ENCODE measurements at regions not wholly inside any gene's neighbourhood (a gene's known extent, or its start where the extent isn't known, plus 50 kb on each side); places are given as distances from the start of the nearest gene placed in this dataset.
"Not testable (repeated sequence)": the region's sequence is repeated elsewhere in the genome, so short reads cannot be mapped to it uniquely, and the experiment has no call there.

- no peak for DNase-seq (ENCODE audit: low read depth in 2 of 3, low spot score in 2 of 3)
These were observed 226.9 kb upstream of the IRF2BP2 start for GRCh38 chr1:234836776-234837357.

GRCh38 chr1:234836045-234836681 lies 226.2 kb upstream of the IRF2BP2 start:
- no peak for DNase-seq (ENCODE audit: low read depth in 2 of 3, low spot score in 2 of 3)

DNA sequence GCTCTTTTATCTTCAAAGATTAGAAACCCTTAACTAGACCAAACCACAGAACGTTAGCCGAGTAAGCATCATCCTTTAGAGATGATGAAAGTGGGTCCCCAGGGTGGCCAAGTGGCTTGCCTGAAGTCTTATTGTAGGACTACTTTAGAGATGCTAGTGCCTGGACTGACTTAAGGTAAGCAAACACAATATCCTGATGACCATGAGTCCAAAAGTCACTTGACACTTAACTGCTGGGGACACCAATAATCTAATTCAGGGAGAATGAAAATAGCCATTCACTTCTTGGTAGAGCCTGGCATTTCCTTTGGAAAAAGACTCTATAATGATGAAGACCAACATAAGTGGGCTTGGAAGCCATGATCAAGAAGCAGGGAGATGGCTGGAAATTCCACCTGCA lies 225.3 kb upstream of the IRF2BP2 start:
- DNase-seq (ENCODE audit: low read depth in 2 of 3, low spot score in 2 of 3), result no peak

DNA sequence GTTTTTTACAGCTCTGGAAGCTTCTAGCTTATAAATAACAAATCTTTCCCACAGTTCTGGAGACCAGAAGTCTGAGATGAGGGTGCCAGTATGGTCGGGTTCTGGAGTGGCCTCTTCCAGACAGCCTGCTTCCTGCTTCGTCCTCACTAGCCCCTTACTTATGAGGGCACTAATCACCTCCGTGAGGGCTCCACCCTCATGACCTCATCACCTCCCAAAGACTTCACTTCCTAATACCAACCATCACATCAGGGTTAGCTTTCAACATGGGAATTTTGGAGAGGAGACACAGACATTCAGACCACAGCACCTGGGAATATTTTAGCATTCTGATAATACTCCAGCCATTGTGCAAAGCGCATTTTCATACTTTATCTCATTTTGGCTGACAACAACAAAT lies 223.7 kb upstream of the IRF2BP2 start:
- DNase-seq (ENCODE audit: low read depth in 2 of 3, low spot score in 2 of 3), result no peak

DNA sequence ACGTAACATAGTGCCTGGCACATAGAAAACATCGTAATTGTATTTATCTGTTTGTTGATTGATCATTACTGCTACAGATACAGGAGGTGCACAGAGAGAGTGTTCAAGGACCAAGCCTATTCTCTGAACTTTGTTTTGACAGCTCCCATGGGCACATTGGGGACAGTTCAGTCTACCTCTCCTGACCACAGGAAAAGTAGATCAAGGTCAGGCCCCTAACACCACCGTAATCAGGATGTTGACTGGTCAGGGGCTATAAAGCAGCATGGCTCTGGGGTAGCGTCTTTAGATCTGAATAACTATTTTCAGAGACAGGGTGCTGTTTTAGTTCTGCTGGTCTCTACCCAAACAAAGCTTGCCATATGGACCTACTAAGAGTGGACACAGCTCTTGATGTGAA lies 223.1 kb upstream of the IRF2BP2 start:
- DNase-seq (ENCODE audit: low read depth in 2 of 3, low spot score in 2 of 3), result no peak

- no peak for DNase-seq (ENCODE audit: low read depth in 2 of 3, low spot score in 2 of 3)
These were observed 217.7 kb upstream of the IRF2BP2 start for GRCh38 chr1:234827656-234828055.

DNA sequence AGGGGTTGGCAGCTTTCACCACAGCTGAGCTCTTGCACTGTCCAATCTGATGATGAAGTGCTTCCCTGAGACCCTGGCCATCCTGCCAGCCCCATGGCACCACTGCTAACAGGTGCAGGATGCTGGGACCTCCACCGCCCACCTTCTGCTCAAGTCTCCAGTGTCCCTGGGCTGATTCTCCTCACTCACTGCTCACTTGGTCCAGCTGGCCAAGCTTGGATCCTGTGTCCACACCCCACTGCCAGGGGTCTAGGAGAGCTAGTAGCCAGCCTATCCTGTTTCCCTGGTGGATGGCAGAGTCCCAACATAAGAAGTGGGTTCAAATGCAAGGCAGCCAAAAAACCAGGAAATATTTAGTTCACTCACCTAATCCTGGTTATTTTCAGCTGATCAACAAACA lies 217.2 kb upstream of the IRF2BP2 start:
- DNase-seq (ENCODE audit: low read depth in 2 of 3, low spot score in 2 of 3), result peak in 1 of 3 donors; percentile 24

DNA sequence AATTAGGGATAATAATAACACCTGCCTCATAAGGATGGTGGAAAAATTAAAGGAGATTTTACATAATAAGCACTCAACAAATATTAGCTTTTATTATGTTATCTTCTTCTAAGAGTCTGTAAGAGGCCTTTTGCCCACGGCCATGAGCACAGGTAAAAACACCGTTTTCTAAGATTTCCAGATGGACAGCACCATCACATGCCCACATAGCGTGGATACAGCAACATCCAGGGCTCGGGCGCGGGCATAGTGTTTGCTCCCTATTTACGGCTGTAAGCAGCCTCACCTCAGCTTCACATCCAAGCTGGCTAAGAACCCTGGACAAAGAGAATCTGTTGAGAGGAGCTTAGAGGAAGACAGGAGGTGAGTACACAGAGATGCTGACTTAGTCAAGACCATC lies 216.4 kb upstream of the IRF2BP2 start:
- DNase-seq (ENCODE audit: low read depth in 2 of 3, low spot score in 2 of 3), result no peak

GRCh38 chr1:234825498-234826165 lies 215.7 kb upstream of the IRF2BP2 start:
- peak in 1 of 3 donors; percentile 25 for DNase-seq (ENCODE audit: low read depth in 2 of 3, low spot score in 2 of 3)

DNA sequence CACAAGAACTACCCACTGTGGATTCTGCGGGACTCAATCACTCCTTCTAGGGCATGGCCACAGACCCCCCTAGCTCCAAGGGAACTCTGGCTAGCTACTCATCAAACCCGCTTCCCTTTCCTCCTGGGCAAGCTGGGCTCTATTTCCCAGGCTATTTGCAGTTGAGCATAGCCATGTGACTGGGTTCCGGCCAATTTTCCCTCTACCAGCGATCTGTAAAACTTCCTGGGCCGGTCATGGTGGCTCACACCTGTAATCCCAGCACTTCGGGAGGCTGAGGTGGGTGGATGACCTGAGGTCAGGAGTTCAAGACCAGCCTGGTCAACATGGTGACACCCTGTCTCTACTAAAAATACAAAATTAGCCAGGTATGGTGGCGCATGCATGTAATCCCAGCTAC lies 214.9 kb upstream of the IRF2BP2 start:
- DNase-seq (ENCODE audit: low read depth in 2 of 3, low spot score in 2 of 3), result not testable (repeated sequence)

DNA sequence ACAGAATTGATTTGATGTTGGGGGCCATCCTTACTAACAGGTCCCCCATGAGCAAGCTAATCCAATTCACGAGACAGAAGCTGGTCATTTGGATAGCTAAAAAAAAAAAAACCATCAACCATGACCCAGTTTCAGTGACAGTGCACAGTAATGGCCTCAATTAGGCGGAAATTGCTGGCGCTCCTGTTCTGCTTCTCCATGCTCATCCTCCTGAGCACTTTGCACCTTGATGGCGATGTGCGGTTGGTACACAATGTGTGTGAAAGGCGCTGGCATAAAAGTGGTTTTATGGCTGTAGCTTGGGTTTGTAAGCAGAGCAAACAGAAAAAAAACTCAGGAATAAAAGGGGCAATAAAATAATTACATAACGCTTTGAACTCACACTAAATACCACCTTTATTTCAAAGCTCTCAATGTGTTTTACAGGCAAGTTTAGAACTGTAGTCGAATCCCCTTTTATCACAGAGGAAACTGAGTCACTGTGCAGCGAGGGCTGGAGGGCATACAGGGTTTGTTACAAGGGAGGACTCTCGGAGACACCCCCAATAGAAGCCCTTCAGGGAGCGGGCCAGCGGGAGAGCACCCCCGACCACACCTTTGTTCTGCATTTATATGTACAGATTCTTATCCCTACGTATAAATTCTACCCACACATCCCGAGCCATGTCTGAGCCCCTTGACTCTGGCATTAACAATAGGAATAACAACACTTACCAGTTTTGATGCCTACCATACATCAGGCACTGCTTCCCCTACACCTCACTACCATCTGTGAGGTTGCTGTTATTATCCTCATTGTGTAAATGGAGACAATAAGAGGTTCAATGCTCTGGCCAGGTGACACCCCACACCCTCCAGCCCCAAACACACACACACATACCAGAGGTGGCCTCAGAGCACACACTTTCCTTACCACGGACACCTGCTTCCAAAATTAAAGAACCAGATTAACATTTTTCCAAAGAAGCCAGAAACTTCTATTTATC lies 213.5 kb upstream of the IRF2BP2 start:
- no peak for DNase-seq (ENCODE audit: low read depth in 2 of 3, low spot score in 2 of 3)

DNA sequence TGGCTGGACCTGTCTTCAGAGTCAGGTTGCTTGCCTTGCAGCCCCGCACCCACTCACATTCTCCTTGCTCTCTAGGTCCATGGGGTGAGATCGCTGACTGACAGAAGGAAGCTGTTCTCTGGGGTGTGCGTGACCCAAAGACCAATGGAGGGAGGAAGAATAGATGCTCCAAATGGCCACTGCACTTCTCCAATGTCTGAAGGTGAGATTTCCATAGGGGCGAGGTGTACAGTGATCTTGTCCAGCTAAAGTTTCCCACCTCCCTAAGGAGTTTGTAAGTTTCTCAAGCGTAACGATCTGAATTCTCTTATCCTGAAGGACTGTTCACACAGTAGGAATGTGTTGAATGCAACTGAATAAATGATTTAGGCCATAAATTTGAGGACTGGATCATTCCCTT lies 211.9 kb upstream of the IRF2BP2 start:
- DNase-seq (ENCODE audit: low read depth in 2 of 3, low spot score in 2 of 3), result no peak

DNA sequence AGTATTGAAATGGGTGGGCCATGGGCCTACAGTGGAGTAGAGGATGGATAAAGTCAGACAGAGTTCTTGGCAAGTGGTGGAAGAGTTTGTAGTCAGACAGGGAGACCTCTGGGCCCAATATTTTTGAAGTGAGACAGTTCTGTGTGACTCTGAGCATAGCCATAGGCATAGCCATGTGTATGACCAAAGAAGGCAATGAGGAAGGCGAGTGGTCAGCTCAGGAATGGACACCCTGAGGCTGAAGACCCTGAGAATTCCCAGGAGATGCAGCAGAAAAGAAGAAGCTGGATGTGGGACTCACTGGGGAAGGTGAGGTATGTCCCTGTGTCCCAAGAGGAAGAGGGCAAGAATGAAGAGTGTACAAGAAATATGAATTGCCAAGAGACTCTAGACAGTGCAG lies 210.6 kb upstream of the IRF2BP2 start:
- no peak for DNase-seq (ENCODE audit: low read depth in 2 of 3, low spot score in 2 of 3)

DNA sequence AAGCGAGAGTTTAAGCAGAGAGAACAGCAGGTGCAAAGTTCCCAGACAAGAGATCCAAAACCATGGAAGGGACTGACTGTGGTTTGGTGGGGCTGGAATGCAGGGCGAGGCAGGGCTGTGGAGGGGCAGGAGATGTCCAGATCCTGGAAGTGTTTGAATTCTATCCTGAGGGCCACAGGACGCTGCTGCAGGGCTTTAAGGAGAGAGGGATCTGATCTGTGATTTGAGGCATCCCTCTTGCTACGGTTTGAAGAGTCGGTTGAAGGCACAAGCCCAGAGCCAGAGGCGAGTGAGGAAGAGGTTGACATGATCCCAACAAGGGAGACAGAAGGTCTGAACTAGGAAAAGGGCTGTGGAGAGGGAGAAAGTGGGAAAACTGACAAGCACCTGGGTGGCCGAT lies 209.9 kb upstream of the IRF2BP2 start:
- DNase-seq (ENCODE audit: low read depth in 2 of 3, low spot score in 2 of 3), result not testable (repeated sequence)

DNA sequence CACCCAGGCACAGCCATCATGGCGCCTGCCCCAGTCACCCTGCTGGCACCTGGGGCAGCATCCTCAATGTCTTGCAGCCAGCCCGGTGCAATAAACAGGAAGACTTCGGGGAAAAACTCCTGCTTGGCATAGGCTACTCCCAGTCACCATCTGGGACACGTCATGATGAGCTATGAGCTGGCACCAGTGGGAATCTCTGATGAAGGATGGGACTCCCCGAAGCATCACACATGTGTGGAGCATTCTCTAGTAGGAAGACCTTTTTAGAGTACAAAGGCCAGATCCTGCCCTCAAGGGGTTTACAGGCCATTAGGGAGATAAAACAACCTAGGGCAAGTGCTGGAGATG lies 208.0 kb upstream of the IRF2BP2 start:
- not testable (repeated sequence) for DNase-seq (ENCODE audit: low read depth in 2 of 3, low spot score in 2 of 3)

- not testable (repeated sequence) for DNase-seq (ENCODE audit: low read depth in 2 of 3, low spot score in 2 of 3)
These were observed 207.5 kb upstream of the IRF2BP2 start for GRCh38 chr1:234817313-234818039.

DNA sequence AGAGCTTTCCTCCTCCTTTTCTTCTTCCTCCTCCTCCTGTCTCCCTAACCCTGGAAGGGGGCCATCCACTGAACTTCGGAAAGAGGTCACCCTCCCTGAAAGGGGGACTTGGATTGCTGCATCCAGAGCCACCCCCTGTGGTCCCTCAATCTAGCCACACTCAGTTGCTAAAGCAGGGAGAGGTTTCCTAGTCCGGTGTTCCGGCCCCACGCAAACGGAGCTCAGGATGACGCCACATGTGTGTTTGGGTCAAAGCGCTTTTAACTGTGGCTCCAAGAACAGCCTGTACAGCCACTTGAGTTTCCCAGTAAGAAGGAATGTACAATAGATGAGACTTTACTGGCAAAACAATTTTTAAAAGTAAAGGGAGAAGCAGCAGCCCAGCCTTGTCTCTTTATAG lies 206.9 kb upstream of the IRF2BP2 start:
- not testable (repeated sequence) for DNase-seq (ENCODE audit: low read depth in 2 of 3, low spot score in 2 of 3)

GRCh38 chr1:234816186-234816851 lies 206.3 kb upstream of the IRF2BP2 start:
- DNase-seq (ENCODE audit: low read depth in 2 of 3, low spot score in 2 of 3), result not testable (repeated sequence)

GRCh38 chr1:234815295-234815815 lies 205.4 kb upstream of the IRF2BP2 start:
- DNase-seq (ENCODE audit: low read depth in 2 of 3, low spot score in 2 of 3), result not testable (repeated sequence)

DNA sequence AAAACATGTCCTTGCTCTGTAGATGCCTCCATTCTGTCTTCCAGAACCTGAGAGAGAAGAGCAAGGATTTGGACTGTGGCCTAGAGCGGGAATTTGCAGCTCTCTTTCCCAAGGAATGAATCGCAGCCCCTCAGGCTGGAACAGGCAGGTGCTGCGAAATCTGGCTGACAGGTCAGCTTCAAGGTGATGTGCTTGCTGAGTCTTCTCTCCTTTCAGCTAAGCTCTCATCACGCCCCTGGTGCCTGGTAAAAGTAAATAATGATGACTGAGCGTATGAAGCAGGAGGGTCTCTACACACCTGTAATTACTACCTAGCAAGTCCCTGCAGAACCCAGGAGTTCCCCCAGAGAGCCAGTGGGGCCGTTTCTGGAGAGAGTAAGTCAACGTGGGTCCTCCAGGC lies 204.3 kb upstream of the IRF2BP2 start:
- DNase-seq (ENCODE audit: low read depth in 2 of 3, low spot score in 2 of 3), result not testable (repeated sequence)
